Loucy (cell line): ENCODE measurements at regions not wholly inside any gene's neighbourhood (a gene's known extent, or its start where the extent isn't known, plus 50 kb on each side); places are given as distances from the start of the nearest gene placed in this dataset.

Source experiments
- EZH2phosphoT487 ChIP-seq: fragments of 200-600 bp; IDR thresholded peaks from 2 replicates; pipeline ENCODE4 v1.6.1; 2018; ENCODE audit warnings: antibody characterized with exemption, mild to moderate bottlenecking, moderate library complexity, borderline replicate concordance
- TF ChIP-seq, protein P1 (sequence below): fragments of 200-600 bp; sonication (generic); conservative IDR thresholded peaks from 2 replicates; pipeline ENCODE4 v1.5.1; 2014; ENCODE audit warnings: mild to moderate bottlenecking, antibody characterized with exemption, low read length

DNA sequence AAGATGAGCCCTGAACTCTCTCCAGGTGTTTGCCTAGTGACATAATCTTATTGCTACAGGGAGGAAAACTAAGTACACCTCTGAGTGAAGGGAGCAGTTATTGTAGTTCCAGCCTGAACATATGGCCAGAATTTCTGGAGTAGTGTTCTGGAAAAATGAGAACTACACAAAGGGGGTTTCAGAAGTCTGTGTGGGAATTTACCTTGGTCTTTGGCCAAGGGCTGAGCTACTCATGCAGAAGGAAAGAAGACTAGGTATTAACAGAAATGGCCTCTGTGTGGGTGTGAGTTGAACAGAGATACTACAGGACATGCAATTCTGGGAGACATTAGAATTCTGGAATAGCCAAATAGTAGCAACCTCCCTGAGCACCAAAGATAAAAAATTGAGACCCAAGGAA is 1009.7 kb upstream of the GJE1 start:
- TF ChIP-seq, protein P1, sequence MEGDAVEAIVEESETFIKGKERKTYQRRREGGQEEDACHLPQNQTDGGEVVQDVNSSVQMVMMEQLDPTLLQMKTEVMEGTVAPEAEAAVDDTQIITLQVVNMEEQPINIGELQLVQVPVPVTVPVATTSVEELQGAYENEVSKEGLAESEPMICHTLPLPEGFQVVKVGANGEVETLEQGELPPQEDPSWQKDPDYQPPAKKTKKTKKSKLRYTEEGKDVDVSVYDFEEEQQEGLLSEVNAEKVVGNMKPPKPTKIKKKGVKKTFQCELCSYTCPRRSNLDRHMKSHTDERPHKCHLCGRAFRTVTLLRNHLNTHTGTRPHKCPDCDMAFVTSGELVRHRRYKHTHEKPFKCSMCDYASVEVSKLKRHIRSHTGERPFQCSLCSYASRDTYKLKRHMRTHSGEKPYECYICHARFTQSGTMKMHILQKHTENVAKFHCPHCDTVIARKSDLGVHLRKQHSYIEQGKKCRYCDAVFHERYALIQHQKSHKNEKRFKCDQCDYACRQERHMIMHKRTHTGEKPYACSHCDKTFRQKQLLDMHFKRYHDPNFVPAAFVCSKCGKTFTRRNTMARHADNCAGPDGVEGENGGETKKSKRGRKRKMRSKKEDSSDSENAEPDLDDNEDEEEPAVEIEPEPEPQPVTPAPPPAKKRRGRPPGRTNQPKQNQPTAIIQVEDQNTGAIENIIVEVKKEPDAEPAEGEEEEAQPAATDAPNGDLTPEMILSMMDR, result no peak
- no peak for TF ChIP-seq EZH2phosphoT487
